ENCODE measurements at regions not wholly inside any gene's neighbourhood (a gene's known extent, or its start where the extent isn't known, plus 50 kb on each side); places are given as distances from the start of the nearest gene placed in this dataset.
"Not testable (repeated sequence)": the region's sequence is repeated elsewhere in the genome, so short reads cannot be mapped to it uniquely, and the experiment has no call there.

DNA sequence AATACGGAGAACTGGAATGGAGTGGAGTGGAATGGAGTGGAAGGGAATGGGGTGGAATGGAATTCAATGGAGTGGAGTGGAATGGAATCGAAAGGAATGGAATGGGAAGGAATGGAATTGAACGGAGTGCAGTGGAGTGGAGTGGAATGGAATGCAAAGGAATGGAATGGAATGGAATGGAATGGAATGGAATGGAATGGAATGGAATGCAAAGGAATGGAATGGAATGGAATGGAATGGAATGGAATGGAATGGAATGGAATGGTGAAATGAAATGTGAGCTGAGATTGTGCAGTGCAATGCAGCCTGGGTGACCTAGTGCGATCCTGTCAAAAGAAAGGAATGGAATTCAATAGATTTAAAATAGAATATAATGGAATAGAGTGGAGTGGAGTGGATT, 357.3 kb upstream of the WSB1 start:
- ATAC-seq = peak; percentile 54

DNA sequence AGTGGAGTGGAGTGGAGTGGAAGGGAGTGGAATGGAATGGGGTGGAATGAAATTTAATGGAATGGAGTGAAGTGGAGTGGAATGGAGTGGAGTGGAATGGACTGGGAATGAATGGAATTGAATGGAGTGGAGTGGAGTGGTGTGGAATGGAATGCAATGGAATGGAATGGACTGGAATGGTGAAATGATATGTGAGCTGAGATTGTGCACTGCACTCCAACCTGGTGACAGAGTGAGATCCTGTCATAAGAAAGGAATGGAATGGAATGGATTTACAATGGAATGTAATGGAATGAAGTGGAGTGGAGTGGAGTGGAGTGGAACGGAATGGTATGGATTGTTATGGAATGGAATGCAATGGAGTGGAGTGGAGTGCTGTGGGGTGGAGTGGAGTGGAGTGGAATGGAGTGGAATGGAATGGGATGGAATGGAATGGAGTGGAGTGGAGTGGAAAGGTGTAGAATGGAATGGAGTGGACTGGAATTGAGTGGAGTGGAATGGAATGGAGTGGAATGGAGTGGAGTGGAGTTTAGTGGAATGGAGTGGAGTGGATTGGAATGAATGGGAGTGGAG, 356.1 kb upstream of the WSB1 start:
- peak; percentile 81 for ATAC-seq

DNA sequence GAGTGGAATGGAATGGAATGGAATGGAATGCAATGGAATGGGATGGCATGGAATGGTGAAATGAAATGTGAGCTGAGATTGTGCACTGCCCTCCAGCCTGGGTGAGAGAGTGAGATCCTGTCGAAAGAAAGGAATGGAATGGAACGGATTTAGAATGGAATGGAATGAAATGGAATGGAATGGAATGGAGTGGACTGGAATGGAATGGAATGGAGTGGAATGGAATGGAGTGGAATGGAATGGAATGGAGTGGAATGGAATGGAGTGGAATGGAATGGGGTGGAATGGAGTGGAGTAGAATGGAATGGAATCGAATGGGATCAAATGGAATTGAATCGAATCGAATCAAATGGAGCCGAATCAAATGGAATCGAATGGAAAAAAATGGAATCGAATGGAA, 354.2 kb upstream of the WSB1 start:
- ATAC-seq = not testable (repeated sequence)

DNA sequence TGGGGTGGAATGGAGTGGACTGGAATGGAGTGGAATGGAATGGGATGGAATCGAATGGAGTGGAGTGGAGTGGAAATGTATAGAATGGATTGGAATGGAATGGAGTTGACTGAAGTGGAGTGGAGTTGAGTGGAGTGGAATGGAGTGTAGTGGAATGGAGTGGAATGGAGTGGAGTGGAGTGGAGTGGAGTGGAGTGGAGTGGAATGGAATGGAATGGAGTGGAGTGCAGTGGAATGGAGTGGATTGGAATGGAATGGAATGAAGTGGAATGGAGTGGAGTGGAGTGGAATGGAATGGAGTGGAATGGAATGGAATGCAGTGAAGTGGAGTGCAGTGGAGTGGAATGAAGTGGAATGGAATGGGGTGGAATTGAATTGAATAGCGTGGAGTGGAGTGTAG, 353.3 kb upstream of the WSB1 start:
- ATAC-seq = peak; percentile 78

DNA sequence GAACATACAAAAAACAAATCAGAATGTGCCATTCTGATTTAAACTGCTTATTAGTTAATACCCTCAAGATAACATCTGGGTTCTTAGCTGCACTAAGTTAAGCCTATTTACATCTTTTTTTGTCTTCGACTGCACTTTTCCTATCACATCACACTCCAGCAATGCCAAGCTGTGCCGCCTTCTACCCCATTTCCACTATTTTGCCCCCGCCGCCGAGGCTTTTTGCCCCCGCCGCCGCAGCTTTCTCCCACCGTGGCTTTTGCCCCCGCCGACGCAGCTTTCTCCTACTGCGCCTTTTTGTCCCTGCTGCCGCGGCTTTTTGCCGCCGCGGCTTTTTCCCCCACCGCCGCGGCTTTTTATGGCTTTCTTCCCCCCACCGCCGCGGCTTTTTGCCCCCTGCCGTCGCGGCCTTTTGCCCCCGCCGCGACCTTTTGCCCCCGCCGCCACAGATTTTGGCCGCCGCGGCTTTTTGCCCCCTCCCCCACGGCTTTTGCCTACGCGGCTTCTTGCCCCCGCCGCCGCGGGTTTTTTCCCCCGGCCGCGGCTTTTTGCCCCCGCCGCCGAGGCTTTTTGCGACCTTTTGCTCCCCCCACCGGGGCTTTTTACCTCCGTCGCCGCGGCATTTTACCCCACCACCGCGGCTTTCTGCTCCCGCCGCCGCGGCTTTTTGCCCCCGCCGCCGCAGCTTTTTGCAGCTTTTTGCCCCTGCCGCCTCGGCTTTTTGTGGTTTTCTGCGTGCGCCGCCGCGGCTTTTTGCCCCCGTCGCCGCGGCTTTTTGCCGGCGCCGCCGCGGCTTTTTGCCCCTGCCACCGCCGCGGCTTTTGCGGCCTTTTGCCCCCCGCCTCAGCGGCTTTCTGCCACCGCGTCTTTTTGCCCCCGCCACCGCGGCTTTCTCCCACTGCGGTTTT, 331.4 kb upstream of the WSB1 start:
- no peak for ATAC-seq

DNA sequence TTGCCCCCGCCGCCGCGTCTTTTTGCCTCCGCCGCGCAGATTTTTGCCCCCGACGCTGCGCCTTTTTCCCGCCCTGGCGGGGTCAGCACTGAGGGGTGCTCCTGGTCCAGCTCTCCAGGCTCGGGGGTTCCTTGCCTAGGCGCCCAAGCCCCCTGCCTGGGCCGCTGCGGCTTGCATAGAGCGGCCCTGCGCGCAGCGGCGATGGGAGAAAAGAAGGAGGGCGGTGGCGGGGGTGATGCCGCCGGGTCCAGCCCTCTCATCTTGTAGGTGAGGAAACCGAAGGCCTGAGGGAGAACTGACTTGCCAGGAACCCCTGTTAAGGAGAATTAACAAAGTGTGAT, 330.8 kb upstream of the WSB1 start:
- ATAC-seq = no peak

DNA sequence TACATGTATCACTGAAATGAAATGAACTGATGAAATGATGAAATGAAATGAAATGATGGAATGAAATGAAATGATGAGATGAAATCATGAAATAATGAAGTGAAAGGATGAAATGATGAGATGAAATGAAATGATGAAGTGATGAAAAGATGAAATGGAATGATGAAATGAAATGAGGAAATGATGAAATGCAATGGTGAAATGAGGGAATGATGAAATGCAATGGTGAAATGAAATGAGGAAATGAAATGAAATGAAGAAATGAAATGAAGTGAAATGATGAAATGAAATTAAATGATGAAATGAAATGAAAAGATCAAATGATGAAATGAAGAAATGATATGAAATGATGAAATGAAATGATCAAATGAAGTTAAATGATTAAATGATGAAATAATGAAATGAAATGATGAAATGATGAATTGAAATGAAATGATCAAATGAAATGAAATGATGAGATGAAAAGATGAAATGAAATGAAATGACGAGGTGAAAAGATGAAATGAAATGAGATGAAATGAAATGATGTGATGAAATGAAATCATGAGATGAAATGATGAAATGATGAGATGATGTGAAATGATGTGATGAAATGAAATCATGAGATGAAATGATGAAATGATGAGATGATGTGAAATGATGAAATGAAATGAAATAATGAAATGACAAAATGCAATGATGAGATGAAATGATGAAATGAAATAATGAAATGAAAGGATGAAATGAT, 327.9 kb upstream of the WSB1 start:
- not testable (repeated sequence) for ATAC-seq

DNA sequence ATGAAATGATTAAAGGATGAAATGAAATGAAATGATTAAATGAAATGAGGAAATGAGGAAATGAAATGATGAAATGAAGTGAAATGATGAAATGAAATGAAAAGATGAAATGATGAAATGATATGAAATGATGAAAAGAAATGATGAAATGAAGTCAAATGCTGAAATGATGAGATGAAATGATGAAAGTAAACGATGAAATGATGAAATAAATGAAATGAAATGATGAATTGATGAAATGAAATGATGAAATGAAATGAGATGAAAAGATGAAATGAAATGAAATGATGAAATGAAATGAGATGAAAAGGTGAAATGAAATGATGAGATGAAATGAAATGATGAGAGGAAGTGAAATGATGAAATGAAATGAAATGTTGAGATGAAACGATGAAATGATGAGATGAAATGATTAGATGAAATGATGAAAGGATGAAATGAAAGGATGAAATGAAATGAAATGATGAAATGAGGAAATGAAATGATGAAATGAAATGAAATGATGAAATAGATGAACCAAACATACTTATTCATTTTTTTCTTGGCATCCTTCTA, 327.2 kb upstream of the WSB1 start:
- not testable (repeated sequence) for ATAC-seq

DNA sequence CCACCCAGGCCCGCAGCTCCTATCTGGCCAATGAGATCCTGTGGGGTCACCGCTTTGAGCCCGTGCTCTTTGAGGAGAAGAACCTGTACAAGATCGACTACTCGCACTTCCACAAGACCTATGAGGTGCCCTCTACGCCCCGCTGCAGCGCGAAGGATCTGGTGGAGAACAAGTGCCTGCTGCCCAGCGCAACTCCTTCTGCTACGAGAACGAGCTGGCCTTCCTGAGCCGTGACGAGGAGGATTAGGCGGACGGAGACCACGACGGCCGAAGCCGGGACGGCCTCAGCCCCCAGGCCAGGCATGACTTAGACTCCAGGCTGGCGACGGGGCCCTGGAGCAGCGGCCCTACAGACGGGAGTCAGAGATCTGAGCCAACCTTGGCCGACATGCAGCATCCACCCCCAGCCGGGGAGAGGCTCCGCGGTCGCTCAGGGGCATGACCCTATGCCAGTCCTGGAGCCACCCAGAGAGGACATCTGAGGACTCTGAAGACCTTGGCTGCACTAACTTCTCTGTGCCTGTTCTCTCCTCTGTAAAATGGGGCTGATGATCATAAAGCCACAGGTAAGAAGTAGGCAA, 312.0 kb upstream of the WSB1 start:
- not testable (repeated sequence) for ATAC-seq

DNA sequence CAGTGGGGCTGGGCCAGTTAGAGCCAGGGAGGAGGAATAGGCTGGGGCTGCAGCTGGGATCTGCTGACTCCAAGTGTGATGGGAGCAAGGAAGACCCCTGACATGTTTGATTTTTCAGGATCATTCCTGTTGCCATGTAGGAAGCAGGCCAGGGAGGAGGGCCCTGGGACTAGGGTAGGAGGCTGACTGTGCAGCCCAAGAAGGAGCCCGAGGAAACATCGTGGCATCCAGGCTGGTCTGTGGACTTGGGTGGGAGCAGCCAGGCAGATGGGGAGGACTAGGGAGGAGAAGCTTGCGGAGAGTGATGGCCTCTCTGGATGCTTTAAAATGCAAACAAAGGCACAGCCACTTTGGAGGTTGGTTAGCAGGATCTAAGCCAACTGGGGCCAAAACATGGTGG, 311.4 kb upstream of the WSB1 start:
- ATAC-seq = not testable (repeated sequence)

DNA sequence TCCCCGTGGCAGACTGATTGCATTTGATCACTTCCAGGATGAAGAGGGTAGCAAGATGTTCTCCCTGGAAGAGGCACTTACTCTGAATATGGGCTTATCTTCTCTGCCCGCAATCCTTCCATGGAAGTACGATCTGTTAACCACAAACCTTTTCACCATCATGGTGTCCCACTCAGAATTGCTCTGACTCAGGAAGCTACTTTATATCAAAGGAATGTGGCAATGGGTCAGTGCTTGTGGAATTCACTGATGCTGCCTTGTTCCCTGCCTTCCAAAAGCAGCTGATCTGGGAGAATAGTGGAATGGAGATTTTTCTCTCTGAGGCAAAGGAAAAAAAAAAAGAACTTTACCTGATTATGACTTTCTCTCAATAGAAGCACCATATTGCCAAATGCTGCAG, 306.1 kb upstream of the WSB1 start:
- not testable (repeated sequence) for ATAC-seq

DNA sequence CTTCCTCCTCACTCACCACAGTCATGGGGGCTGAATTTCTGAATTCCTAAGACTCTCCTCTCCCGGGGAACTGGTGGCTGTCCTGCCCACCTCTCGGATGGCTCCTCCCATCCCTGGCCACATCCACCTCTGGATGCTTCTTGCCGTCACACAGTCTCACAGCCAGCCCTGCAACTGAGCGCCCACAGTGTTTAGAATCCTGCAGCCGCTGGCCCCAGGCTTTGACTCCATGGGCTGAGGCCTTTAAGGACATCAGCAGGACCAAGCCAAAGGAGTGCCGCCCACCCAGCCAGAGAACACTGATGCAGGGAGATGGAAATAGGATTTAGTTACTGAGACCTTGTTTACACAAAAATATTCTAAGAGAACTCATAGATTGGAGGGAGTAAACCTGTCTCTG, 299.3 kb upstream of the WSB1 start:
- not testable (repeated sequence) for ATAC-seq

DNA sequence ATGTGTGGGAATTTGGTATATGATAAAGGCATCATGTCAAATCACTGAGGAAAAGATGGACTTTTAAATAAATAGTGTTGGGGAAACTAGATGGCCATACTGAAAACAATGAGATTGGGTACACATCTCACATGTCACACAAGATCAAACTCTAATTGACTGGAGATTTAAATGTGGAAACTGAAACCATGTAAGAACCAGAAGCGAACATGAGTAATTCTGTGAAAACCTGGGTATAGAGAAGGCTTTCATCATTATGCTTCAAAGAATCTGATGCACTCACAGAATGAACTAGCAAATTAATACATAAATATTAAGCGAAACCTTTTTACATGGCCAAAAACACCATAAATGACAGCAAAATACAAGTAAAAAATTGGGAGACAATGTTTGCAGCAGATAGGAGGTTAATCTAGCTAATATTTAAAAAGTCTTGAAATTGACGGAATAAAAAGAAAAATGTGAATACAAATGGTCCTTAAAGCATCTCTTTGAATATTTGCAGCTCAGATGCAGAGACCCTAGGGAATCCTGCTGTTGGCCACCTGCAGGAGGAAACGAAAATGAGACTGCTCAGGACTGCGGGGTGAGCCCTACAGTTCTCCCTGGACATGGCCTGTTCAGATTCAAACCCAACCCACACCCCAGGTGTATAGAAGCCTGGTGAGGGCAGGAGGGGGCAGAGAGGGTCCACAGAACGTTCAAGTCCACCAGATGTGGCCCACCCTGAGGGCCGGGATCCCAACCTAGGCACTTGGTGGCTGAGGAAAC, 297.6 kb upstream of the WSB1 start:
- not testable (repeated sequence) for ATAC-seq

DNA sequence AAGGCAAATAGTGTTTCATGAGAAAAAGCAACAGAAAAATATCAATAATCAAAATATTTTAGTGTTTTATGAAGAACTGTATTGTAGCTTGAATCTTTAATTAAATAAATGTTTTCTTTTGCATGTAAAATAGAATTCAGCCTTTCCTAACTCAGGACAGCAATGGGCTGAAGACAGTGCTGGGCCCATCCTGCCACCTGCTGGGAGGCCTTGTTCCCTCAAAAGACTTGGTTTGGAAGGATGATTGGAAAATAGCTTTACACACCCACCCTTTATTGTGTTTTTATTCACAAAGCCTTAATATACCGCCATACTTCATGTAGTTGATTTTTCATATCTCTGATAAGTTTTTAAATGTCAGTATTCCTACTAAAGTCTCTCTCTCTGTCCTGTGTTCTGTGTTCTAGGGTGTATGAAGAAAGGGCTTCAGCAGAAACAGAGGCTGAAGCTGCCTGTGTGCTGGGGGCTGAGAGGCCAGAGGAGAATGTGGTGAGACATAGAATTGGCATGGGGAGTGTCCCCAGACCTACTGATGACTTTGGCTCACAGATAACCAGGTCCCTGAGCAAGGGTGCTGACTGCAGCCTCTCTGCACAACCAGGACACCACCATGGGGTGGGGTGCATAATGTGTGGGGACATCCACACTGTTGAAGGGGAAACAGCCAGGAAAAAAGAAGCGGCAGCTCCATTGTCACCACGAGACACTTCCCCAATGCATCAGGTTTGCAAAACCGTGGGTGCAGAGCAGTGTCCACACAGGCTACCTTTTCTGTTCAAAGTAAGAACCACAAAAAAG, 286.0 kb upstream of the WSB1 start:
- not testable (repeated sequence) for ATAC-seq

DNA sequence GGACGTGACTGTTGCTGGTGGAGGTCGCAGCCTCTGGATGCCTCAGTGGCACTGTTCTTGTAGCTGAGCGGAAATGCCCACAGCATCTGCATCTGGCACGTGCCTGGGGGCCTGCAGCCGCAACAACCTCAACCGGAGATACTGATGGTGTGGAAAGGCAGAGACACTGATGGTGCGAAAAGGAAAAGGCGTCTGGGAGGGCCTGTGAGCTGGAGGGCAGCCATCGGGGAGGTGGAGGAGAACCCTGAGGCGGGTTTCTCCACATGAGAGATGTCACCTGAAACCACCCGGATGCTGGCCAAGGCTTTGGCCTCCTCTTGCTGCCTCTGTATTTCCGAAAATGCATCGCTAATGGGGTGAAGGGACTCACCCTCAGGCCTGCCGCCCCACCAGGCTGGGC, 284.8 kb upstream of the WSB1 start:
- ATAC-seq = no peak

DNA sequence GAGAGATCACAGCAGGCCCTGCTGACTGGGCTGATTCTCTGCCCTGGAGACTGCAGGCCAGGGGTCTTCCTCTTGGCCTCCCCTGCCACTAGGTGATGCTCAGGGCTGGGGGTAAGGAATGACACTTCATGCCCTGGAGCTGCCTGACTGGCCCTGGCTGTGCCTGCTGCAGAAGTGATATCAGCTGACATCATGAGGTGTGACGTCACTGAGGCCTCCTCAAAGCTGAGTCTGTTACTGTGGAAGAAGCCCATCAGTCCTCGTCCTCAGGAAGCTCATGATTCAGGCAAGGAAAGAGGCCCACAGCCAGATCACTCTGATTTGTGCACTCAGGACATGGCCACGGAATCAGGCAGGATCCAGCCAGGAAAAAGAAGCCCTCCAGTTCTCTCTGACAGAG, 283.8 kb upstream of the WSB1 start:
- ATAC-seq = not testable (repeated sequence)

DNA sequence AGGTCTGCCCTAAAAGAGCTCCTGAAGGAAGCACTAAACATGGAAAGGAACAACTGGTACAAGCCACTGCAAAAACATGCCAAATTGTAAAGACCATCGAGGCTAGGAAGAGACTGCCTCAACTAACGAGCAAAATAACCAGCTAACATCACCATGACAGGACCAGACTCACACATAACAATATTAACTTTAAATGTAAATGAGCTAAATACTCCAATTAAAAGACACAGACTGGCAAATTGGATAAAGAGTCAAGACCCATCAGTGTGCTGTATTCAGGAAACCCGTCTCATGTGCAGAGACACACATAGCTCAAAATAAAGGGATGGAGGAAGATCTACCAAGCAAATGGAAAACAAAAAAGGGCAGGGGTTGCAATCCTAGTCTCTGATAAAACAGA, 263.4 kb upstream of the WSB1 start:
- not testable (repeated sequence) for ATAC-seq

DNA sequence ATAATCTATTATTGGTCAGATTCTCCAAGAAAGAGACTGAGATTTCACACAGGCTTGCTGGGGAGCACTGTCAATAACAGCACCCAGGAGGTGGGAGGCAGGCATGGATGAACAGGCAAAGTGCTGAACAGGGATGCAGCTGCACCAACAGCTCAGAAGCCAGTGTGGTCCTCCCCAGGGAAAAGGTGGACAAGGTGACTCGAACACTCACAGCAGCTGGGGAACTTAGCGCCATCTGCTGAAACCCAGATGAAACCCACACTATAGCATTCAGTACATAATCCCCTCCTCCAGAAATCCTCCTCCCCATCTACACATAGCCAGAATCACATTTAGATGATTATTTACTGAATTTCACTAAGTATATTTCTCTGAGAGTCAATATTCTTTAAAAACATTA, 255.2 kb upstream of the WSB1 start:
- no peak for ATAC-seq

DNA sequence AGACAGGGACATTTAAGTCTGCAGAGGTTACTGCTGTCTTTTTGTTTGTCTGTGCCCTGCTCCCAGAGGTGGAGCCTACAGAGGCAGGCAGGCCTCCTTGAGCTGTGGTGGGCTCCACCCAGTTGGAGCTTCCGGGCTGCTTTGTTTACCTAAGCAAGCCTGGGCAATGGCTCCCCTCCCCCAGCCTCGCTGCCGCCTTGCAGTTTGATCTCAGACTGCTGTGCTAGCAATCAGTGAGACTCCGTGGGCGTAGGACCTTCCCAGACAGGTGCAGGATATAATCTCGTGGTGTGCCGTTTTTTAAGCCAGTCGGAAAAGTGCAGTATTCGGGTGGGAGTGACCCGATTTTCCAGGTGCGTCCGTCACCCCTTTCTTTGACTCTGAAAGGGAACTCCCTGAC, 248.9 kb upstream of the WSB1 start:
- ATAC-seq = not testable (repeated sequence)

DNA sequence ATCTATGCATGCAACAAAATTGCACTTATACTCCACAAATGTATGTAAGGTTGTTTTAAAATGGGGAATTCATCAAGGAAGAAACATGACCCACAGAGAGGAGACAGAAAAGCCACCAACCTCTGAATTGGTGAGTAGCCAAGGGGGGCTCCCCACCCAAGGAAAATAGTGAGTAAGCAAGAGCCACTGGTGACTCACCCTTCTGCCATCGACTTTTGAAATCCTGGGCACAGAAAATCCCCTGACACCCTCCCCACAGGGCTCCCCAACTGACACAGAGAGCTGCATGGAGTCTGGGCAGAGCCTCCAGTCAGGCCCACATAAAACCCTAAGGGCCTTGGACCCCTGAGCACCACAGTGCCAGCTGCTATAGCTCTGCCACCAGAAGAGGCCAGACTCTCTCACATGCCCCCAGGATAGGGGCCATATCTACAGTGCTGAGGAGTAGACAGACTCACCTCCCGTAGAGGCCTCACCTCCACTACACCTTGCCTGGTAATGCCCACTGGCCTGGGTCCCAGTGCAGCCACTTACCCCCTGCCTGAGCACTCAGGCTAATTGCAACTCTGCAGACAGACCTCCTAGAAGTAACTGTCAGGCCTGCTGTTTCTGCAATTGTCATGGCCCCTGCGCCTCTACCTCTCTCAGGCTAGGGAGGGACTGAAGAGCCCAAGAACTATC, 244.7 kb upstream of the WSB1 start:
- no peak for ATAC-seq

DNA sequence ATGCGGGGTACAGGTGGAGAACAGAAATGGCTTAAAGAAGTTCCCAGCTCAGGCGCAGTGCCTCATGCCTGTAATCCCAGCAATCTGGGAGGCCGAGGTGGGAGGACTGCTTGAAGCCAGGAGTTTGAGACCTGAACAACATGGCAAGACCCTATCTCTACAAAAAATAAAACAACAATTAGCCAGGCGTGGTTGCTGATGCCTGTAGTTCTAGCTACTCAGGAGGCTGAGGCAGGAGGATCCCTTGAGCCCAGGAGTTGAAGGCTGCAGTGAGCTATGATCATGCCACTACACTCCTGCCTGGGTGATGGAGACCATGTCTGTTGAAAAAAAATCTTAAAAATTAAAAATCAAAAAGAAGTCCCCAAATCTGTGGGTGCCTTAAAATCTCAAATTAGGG, 228.3 kb upstream of the WSB1 start:
- ATAC-seq = no peak
